SK-N-MC (cell line): ENCODE measurements at regions not wholly inside any gene's neighbourhood (a gene's known extent, or its start where the extent isn't known, plus 50 kb on each side); places are given as distances from the start of the nearest gene placed in this dataset.

Source experiments
- EZH2 ChIP-seq: fragments of 200-600 bp; sonication (generic); IDR thresholded peaks from one replicate; pipeline ENCODE4 v1.6.1; 2017; ENCODE audit warnings: antibody characterized with exemption
- POLR2AphosphoS5 ChIP-seq: IDR thresholded peaks from 2 replicates; pipeline ENCODE4 v1.6.1; 2012; ENCODE audit warnings: mild to moderate bottlenecking, low read depth, low read length, borderline replicate concordance

DNA sequence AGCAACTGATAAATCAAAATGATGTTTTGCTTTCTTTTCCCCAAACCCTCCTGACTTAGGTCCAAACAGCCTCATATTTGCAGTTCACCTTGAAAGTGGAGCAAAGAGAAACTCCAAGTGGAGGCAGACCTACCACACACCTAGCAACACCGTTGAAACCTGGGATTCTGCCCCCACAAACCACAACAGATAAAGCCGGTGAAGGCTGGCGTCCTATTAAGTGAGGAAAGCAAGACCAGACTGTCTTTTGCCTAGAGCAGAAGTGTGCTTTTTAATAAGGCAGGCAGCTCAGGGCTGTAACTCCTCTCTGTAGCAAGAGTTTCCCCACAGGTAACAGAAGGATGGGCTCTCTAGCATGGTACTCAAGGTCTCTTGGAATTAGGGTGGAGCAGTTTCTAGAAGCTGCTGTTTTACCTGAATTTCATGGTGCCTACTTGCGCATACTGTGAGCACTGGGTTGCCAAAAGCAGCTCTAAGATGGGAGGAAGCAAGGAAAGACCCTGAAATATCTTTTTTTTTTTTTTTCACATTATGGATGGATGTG lies 336.9 kb downstream of the BCL11A start:
- TF ChIP-seq POLR2AphosphoS5: no peak
- no peak for TF ChIP-seq EZH2
